ENCODE measurements at regions not wholly inside any gene's neighbourhood (a gene's known extent, or its start where the extent isn't known, plus 50 kb on each side); places are given as distances from the start of the nearest gene placed in this dataset.

GRCh38 chr4:147139455-147140198 lies 194.0 kb upstream of the TTC29 start:
- no peaks in the 10 kb centered on the region for H3F3A ChIP-seq (ENCODE audit: low read depth)
- no peaks in the 10 kb centered on the region for H3K9me2 ChIP-seq (replicated peaks; ENCODE audit: low read depth, low read length)
- no peak overlapping the region for H3K4me3 ChIP-seq (ENCODE audit: low read length, poor library complexity, severe bottlenecking)
- H3K36me3 ChIP-seq (ENCODE audit: insufficient read depth, low read length): no peaks in the 10 kb centered on the region
- H3K9me3 ChIP-seq (ENCODE audit: insufficient read depth, low read depth, low read length): no peaks in the 10 kb centered on the region
- H3K4me2 ChIP-seq (ENCODE audit: low read depth, low read length, poor library complexity, severe bottlenecking): no peak overlapping the region
- no peak overlapping the region for H3K9ac ChIP-seq (ENCODE audit: low read depth, low read length, poor library complexity, severe bottlenecking)
- H3K27me3 ChIP-seq (ENCODE audit: insufficient read depth, low read length, poor library complexity, severe bottlenecking): no peaks in the 10 kb centered on the region
- no peaks in the 10 kb centered on the region for H3K79me2 ChIP-seq (ENCODE audit: insufficient read depth, low read length)
- no peaks in the 10 kb centered on the region for H4K20me1 ChIP-seq (ENCODE audit: insufficient read depth, low read length, poor library complexity, severe bottlenecking)
- H2AFZ ChIP-seq (ENCODE audit: low read length): no peak overlapping the region
- H3K4me1 ChIP-seq (ENCODE audit: insufficient read depth, low read length, poor library complexity, severe bottlenecking): no peaks in the 10 kb centered on the region
- TF ChIP-seq CTCF (conservative IDR thresholded peaks at IDR 0.05; ENCODE audit: low read length): no peak
- TF ChIP-seq EZH2phosphoT487 (IDR thresholded peaks at IDR 0.05; ENCODE audit: borderline replicate concordance): no peak

GRCh38 chr4:147151763-147152162 lies 206.1 kb upstream of the TTC29 start:
- Histone ChIP-seq H3K79me2 (ENCODE audit: insufficient read depth, low read length) (no peaks in the 10 kb centered on the region), H3K4me2 (ENCODE audit: low read depth, low read length, poor library complexity, severe bottlenecking) (no peak overlapping the region), H3K4me1 (ENCODE audit: insufficient read depth, low read length, poor library complexity, severe bottlenecking) (no peaks in the 10 kb centered on the region), H3K36me3 (ENCODE audit: insufficient read depth, low read length) (no peaks in the 10 kb centered on the region), H3F3A (ENCODE audit: low read depth) (no peaks in the 10 kb centered on the region), H3K4me3 (ENCODE audit: low read length, poor library complexity, severe bottlenecking) (no peak overlapping the region), H3K9ac (ENCODE audit: low read depth, low read length, poor library complexity, severe bottlenecking) (no peak overlapping the region), H2AFZ (ENCODE audit: low read length) (no peak overlapping the region), H3K9me3 (ENCODE audit: insufficient read depth, low read depth, low read length) (no peaks in the 10 kb centered on the region), H3K9me2 (replicated peaks; ENCODE audit: low read depth, low read length) (no peaks in the 10 kb centered on the region), H3K27me3 (ENCODE audit: insufficient read depth, low read length, poor library complexity, severe bottlenecking) (no peaks in the 10 kb centered on the region), H4K20me1 (ENCODE audit: insufficient read depth, low read length, poor library complexity, severe bottlenecking) (no peaks in the 10 kb centered on the region)
- TF ChIP-seq CTCF (conservative IDR thresholded peaks at IDR 0.05; ENCODE audit: low read length): no peak

- Histone ChIP-seq H3K9me3 (ENCODE audit: insufficient read depth, low read depth, low read length) (no peaks in the 10 kb centered on the region), H3K36me3 (ENCODE audit: insufficient read depth, low read length) (no peaks in the 10 kb centered on the region), H3K4me1 (ENCODE audit: insufficient read depth, low read length, poor library complexity, severe bottlenecking) (no peaks in the 10 kb centered on the region), H2AFZ (ENCODE audit: low read length) (no peak overlapping the region), H3K27me3 (ENCODE audit: insufficient read depth, low read length, poor library complexity, severe bottlenecking) (no peaks in the 10 kb centered on the region), H3F3A (ENCODE audit: low read depth) (no peaks in the 10 kb centered on the region), H3K9me2 (replicated peaks; ENCODE audit: low read depth, low read length) (no peaks in the 10 kb centered on the region), H3K79me2 (ENCODE audit: insufficient read depth, low read length) (no peaks in the 10 kb centered on the region), H3K4me3 (ENCODE audit: low read length, poor library complexity, severe bottlenecking) (no peak overlapping the region), H3K9ac (ENCODE audit: low read depth, low read length, poor library complexity, severe bottlenecking) (no peak overlapping the region), H4K20me1 (ENCODE audit: insufficient read depth, low read length, poor library complexity, severe bottlenecking) (no peaks in the 10 kb centered on the region), H3K4me2 (ENCODE audit: low read depth, low read length, poor library complexity, severe bottlenecking) (no peak overlapping the region)
- TF ChIP-seq EZH2phosphoT487 (IDR thresholded peaks at IDR 0.05; ENCODE audit: borderline replicate concordance) (no peak), CTCF (conservative IDR thresholded peaks at IDR 0.05; ENCODE audit: low read length) (no peak)
Measured at GRCh38 chr4:147157860-147158701, 212.4 kb upstream of the TTC29 start.

Measured in Loucy (cell line).